ENCODE measurements at regions not wholly inside any gene's neighbourhood (a gene's known extent, or its start where the extent isn't known, plus 50 kb on each side); places are given as distances from the start of the nearest gene placed in this dataset.
A peak's percentile ranks its signal among the peaks of the same experiment; 100 is the strongest.
"Not testable (repeated sequence)": the region's sequence is repeated elsewhere in the genome, so short reads cannot be mapped to it uniquely, and the experiment has no call there.

GRCh38 chr4:53920116-53920515 lies 144.3 kb downstream of the CHIC2 start:
- DNase-seq (ENCODE audit: low read depth): no peak

- no peak for DNase-seq (ENCODE audit: low read depth)
Measured at GRCh38 chr4:53919535-53919934, 144.9 kb downstream of the CHIC2 start.

- no peak for DNase-seq (ENCODE audit: low read depth)
Measured at GRCh38 chr4:53917729-53918128, 146.7 kb downstream of the CHIC2 start.

- no peak for DNase-seq (ENCODE audit: low read depth)
Measured at GRCh38 chr4:53916431-53916889, 147.9 kb downstream of the CHIC2 start.

- peak; percentile 81 for DNase-seq (ENCODE audit: low read depth)
Measured at GRCh38 chr4:53914313-53915016, 149.9 kb downstream of the CHIC2 start.

GRCh38 chr4:53913771-53914170 lies 150.6 kb downstream of the CHIC2 start:
- no peak for DNase-seq (ENCODE audit: low read depth)

GRCh38 chr4:53912766-53913497 lies 151.5 kb downstream of the CHIC2 start:
- no peak for DNase-seq (ENCODE audit: low read depth)

GRCh38 chr4:53908661-53909078 lies 155.7 kb downstream of the CHIC2 start:
- DNase-seq (ENCODE audit: low read depth): peak; percentile 83

GRCh38 chr4:53907772-53908171 lies 156.6 kb downstream of the CHIC2 start:
- no peak for DNase-seq (ENCODE audit: low read depth)

GRCh38 chr4:53906606-53907190 lies 157.7 kb downstream of the CHIC2 start:
- no peak for DNase-seq (ENCODE audit: low read depth)

GRCh38 chr4:53905941-53906377 lies 158.4 kb downstream of the CHIC2 start:
- no peak for DNase-seq (ENCODE audit: low read depth)

- DNase-seq (ENCODE audit: low read depth): no peak
Measured at GRCh38 chr4:53905276-53905940, 159.0 kb downstream of the CHIC2 start.

GRCh38 chr4:53902786-53903185 lies 161.6 kb downstream of the CHIC2 start:
- DNase-seq (ENCODE audit: low read depth): no peak

- no peak for DNase-seq (ENCODE audit: low read depth)
Measured at GRCh38 chr4:53900271-53900649, 164.1 kb downstream of the CHIC2 start.

- DNase-seq (ENCODE audit: low read depth): no peak
Measured at GRCh38 chr4:53899586-53900270, 164.7 kb downstream of the CHIC2 start.

GRCh38 chr4:53895137-53895536 lies 169.3 kb downstream of the CHIC2 start:
- no peak for DNase-seq (ENCODE audit: low read depth)

- DNase-seq (ENCODE audit: low read depth): no peak
Measured at GRCh38 chr4:53890461-53890860, 173.9 kb downstream of the CHIC2 start.

GRCh38 chr4:53889326-53890055 lies 174.9 kb downstream of the CHIC2 start:
- no peak for DNase-seq (ENCODE audit: low read depth)

- DNase-seq (ENCODE audit: low read depth): no peak
Measured at GRCh38 chr4:53886090-53886489, 178.3 kb downstream of the CHIC2 start.

- no peak for DNase-seq (ENCODE audit: low read depth)
Measured at GRCh38 chr4:53885668-53886067, 178.7 kb downstream of the CHIC2 start.

GRCh38 chr4:53877096-53877495 lies 187.3 kb downstream of the CHIC2 start:
- DNase-seq (ENCODE audit: low read depth): not testable (repeated sequence)

Measured in HS-5 (cell line).